Kidney (tissue), 13 donors: ENCODE measurements at regions not wholly inside any gene's neighbourhood (a gene's known extent, or its start where the extent isn't known, plus 50 kb on each side); places are given as distances from the start of the nearest gene placed in this dataset.

Source experiments
- DNase-seq, 5 donors: peaks; one replicate each; pipeline ENCODE4 v3.0.0-alpha.2; 2013 to 2020
- FAIRE-seq: peaks from 2 replicates; lab custom pipeline; 2012; peaks lifted over from hg19 to GRCh38; lab: Jason Lieb, UNC
- H3K27ac ChIP-seq, 2 donors: one replicate each; pipeline ENCODE4 v1.7.0; 2013; ENCODE audit warnings: low read depth in 2 of 2, low read length in 2 of 2, inconsistent platforms in 1 of 2
- H3K27me3 ChIP-seq: one replicate; pipeline ENCODE4 v1.7.1; 2013; ENCODE audit warnings: low read length, inconsistent platforms; ENCODE audit not compliant: control insufficient read depth, insufficient read depth
- H3K36me3 ChIP-seq, 3 donors: one replicate each; pipeline versions ENCODE4 v1.7.0 to v1.7.1; 2013; ENCODE audit warnings: low read length in 3 of 3, control low read depth in 1 of 3, inconsistent platforms in 1 of 3; ENCODE audit not compliant: insufficient read depth in 3 of 3, control insufficient read depth in 2 of 3
- H3K4me1 ChIP-seq, 3 donors: one replicate each; pipeline versions ENCODE4 v1.7.0 to v1.7.1; 2013; ENCODE audit warnings: low read length in 3 of 3, inconsistent platforms in 1 of 3, low read depth in 1 of 3; ENCODE audit not compliant: control insufficient read depth in 2 of 3, insufficient read depth in 2 of 3
- H3K4me3 ChIP-seq, 3 donors: one replicate each; pipeline versions ENCODE4 v1.7.0 to v1.8.1; 2013; ENCODE audit warnings: low read length in 3 of 3, control low read depth in 1 of 3, inconsistent platforms in 1 of 3
- H3K9ac ChIP-seq, 3 donors: one replicate each; pipeline versions ENCODE4 v1.7.0 to v1.7.1; 2013; ENCODE audit warnings: low read length in 3 of 3, control low read depth in 1 of 3, inconsistent platforms in 1 of 3
- H3K9me3 ChIP-seq, 3 donors: one replicate each; pipeline versions ENCODE4 v1.7.0 to v1.7.1; 2013; ENCODE audit warnings: low read length in 3 of 3, control low read depth in 1 of 3, inconsistent platforms in 1 of 3; ENCODE audit not compliant: control insufficient read depth in 2 of 3, insufficient read depth in 1 of 3
- CTCF ChIP-seq: IDR thresholded peaks from 3 replicates; pipeline ENCODE4 v1.5.1; 2012; ENCODE audit warnings: mild to moderate bottlenecking, moderate library complexity, borderline replicate concordance; ENCODE audit not compliant: insufficient read depth; ENCODE audit errors: extremely low read depth
- intact Hi-C: fragments of 100-400 bp; cut with DNase I; formaldehyde crosslinking; loops from one replicate; pipeline ENCODE4 v1.11.1; 2022
- donor health status: control.
- donor health status: control.
- donor health status: control.
- donor health status: control.
- donor health status: control.
- donor health status: DM: yes; HTN: yes; CAD: no.
- donor health status: Normal renal cell carcinoma (clear cell type).

- no peaks in the 10 kb centered on the region for H3K36me3 ChIP-seq
- H3K9me3 ChIP-seq: no peaks in the 10 kb centered on the region
- no peaks in the 10 kb centered on the region for H3K4me1 ChIP-seq
- no peak overlapping the region for H3K4me3 ChIP-seq
- TF ChIP-seq CTCF: no peak
- H3K27ac ChIP-seq: no peak overlapping the region
- FAIRE-seq (no peak), DNase-seq (no peak)
- H3K27me3 ChIP-seq: no peaks in the 10 kb centered on the region
- no peak overlapping the region for H3K9ac ChIP-seq
- intact Hi-C loops: no loop called here
These were observed 380.0 kb downstream of the ACTL7B start for GRCh38 chr9:108475813-108476212.

- FAIRE-seq: no peak
- no peaks in the 10 kb centered on the region for H3K4me1 ChIP-seq
- H3K27me3 ChIP-seq: no peaks in the 10 kb centered on the region
- no peaks in the 10 kb centered on the region for H3K36me3 ChIP-seq
- DNase-seq: no peak
- H3K9ac ChIP-seq: no peak overlapping the region
- no peak overlapping the region for H3K27ac ChIP-seq
- intact Hi-C loops: no loop called here
- H3K4me3 ChIP-seq: no peak overlapping the region
- no peak for TF ChIP-seq CTCF
- no peaks in the 10 kb centered on the region for H3K9me3 ChIP-seq
These were observed 381.4 kb downstream of the ACTL7B start for GRCh38 chr9:108474356-108474755.

GRCh38 chr9:108473209-108474112, 382.3 kb downstream of the ACTL7B start:
- intact Hi-C loops: no loop called here
- Histone ChIP-seq H3K9ac (no peak overlapping the region), H3K4me1 (no peaks in the 10 kb centered on the region), H3K4me3 (no peak overlapping the region), H3K27me3 (no peaks in the 10 kb centered on the region), H3K36me3 (no peaks in the 10 kb centered on the region), H3K27ac (no peak overlapping the region), H3K9me3 (no peaks in the 10 kb centered on the region)
- DNase-seq: peak in 3 of 5 donors; percentile 11 to 53 (median 51)
- no peak for TF ChIP-seq CTCF
- FAIRE-seq: no peak
